ENCODE measurements at regions not wholly inside any gene's neighbourhood (a gene's known extent, or its start where the extent isn't known, plus 50 kb on each side); places are given as distances from the start of the nearest gene placed in this dataset.

DNA sequence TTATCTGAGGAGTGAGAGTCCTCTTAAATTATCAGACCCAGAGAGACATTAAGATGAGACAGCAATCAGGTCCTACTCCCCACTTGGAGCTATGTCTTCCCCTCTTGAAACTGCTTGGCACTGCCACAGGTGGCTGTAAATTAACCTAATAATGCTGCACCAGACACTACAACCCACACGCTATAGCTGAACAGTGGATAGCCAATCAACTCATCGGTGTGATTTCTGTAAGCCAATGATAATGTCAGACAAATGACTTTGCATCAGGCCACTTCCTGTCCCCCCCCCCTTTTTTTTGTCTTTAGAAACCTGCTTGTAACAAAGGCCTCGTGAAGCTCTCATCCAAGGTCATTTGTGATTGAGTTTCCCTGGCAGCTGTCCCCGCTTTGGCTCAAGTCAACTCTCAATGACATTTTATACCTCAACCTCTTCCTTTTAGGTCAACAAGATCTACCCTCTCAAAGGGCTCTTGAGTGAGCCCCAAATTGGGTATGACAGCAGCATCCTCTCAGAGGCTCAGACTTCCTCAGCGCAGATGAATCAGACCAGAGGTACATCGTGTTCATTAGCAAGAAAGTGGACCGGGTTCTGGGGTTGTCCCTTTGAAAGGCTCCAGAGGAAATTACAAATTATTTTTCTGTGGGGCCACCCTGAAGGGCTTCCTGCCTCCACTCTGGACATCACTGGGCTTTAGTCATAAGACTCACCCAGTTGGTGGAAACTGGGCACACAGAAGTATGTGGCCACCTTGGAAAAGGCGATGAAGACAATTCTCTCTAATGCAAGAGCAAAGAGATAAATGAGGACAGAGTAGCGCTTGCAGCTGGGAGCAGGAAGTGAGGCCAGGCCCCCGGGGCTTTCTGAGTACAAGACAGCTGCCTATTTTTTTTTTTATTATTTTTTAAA, 73.6 kb downstream of the COPS8 start:
- H3K9me1 ChIP-seq (ENCODE audit: control insufficient read depth, insufficient read depth, low read length), result no peaks in the 10 kb centered on the region
- ChIA-PET CTCF (ENCODE audit: low intra/inter-chr PET ratio) (no interaction called here), POLR2A (no interaction called here)
- in situ Hi-C loops (cut with MboI) (loop anchor here (10.0 kb wide), 1 partner anchor 416 kb away; no protein-coding TSS in a partner anchor), intact Hi-C loops (cut with micrococcal nuclease) (no loop called here)
- no peaks in the 10 kb centered on the region for H4K20me1 ChIP-seq (replicated peaks; ENCODE audit: control insufficient read depth, insufficient read depth, low read length)
- BruUV-seq (replicated peaks), result no TSS peak
- no peaks in the 10 kb centered on the region for H3K4me1 ChIP-seq (replicated peaks in 1 of 2; ENCODE audit: control insufficient read depth in 2 of 2, insufficient read depth in 2 of 2, low read length in 2 of 2)
- FAIRE-seq (no peak), DNase-seq (ENCODE audit: extremely low read depth in 1 of 4, low spot score in 3 of 4) (no peak), ATAC-seq (no peak)
- WGBS (ENCODE audit: insufficient coverage, low coverage, missing lambda C conversion rate), result 2% methylated on average over 9 of the region's 10 CpGs
- no peaks in the 10 kb centered on the region for H3K9me3 ChIP-seq (replicated peaks; ENCODE audit: control insufficient read depth, insufficient read depth, low read depth, low read length)
- TF ChIP-seq PTBP1 (IDR thresholded peaks at IDR 0.05; ENCODE audit: low read depth, low read length), result no peak
- TF ChIP-seq GABPA (tag; conservative IDR thresholded peaks at IDR 0.05; ENCODE audit: low read depth), result 0 out of 2 replicates have a peak, but pooled peaks have one; percentile 17
- TF ChIP-seq, protein P1, sequence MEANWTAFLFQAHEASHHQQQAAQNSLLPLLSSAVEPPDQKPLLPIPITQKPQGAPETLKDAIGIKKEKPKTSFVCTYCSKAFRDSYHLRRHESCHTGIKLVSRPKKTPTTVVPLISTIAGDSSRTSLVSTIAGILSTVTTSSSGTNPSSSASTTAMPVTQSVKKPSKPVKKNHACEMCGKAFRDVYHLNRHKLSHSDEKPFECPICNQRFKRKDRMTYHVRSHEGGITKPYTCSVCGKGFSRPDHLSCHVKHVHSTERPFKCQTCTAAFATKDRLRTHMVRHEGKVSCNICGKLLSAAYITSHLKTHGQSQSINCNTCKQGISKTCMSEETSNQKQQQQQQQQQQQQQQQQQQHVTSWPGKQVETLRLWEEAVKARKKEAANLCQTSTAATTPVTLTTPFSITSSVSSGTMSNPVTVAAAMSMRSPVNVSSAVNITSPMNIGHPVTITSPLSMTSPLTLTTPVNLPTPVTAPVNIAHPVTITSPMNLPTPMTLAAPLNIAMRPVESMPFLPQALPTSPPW (CRISPR knock-in tag; IDR thresholded peaks at IDR 0.05), result peak; percentile 45; the same call in 1 of the 2 replicates
- TF ChIP-seq, protein P2, sequence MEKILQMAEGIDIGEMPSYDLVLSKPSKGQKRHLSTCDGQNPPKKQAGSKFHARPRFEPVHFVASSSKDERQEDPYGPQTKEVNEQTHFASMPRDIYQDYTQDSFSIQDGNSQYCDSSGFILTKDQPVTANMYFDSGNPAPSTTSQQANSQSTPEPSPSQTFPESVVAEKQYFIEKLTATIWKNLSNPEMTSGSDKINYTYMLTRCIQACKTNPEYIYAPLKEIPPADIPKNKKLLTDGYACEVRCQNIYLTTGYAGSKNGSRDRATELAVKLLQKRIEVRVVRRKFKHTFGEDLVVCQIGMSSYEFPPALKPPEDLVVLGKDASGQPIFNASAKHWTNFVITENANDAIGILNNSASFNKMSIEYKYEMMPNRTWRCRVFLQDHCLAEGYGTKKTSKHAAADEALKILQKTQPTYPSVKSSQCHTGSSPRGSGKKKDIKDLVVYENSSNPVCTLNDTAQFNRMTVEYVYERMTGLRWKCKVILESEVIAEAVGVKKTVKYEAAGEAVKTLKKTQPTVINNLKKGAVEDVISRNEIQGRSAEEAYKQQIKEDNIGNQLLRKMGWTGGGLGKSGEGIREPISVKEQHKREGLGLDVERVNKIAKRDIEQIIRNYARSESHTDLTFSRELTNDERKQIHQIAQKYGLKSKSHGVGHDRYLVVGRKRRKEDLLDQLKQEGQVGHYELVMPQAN (IDR thresholded peaks at IDR 0.05; ENCODE audit: borderline replicate concordance), result no peak
- TF ChIP-seq ZNF518B (CRISPR knock-in tag; IDR thresholded peaks at IDR 0.05), result no peak
- no peak for TF ChIP-seq NFE2 (IDR thresholded peaks at IDR 0.05; ENCODE audit: low read depth)
- TF ChIP-seq ATF6 (CRISPR knock-in tag; IDR thresholded peaks at IDR 0.05), result no peak
- TF ChIP-seq ZNF830 (CRISPR knock-in tag; IDR thresholded peaks at IDR 0.05), result no peak
- TF ChIP-seq RNF2 (IDR thresholded peaks at IDR 0.05), result no peak
- no peak for TF ChIP-seq CBFA2T2 (conservative IDR thresholded peaks at IDR 0.05)
- H3K27me3 ChIP-seq (ENCODE audit: control insufficient read depth in 2 of 2, insufficient read depth in 2 of 2, low read length in 2 of 2), result peaks cover 2 to 37% of the 10 kb centered on the region in 2 experiments; a peak in 2 of 5 replicates
- H3K79me2 ChIP-seq (ENCODE audit: control insufficient read depth, insufficient read depth, low read length), result no peaks in the 10 kb centered on the region
- no peaks in the 10 kb centered on the region for H3K36me3 ChIP-seq (ENCODE audit: control insufficient read depth, insufficient read depth, low read length)
- H2AFZ ChIP-seq (ENCODE audit: low read depth, low read length), result no peak overlapping the region
- H3K9ac ChIP-seq (ENCODE audit: insufficient read depth in 1 of 2, low read depth in 2 of 2, low read length in 2 of 2), result no peak overlapping the region
- no peak overlapping the region for H3K27ac ChIP-seq (ENCODE audit: extremely low read depth, low read depth, low read length)
- no peak overlapping the region for H3K4me2 ChIP-seq (ENCODE audit: insufficient read depth, low read length)
- no peak overlapping the region for H3K4me3 ChIP-seq
